Left ventricle myocardium inferior (tissue), 1 donor: ENCODE measurements at regions not wholly inside any gene's neighbourhood (a gene's known extent, or its start where the extent isn't known, plus 50 kb on each side); places are given as distances from the start of the nearest gene placed in this dataset.

ENCODE experiments used
- DNase-seq: peaks from one replicate; pipeline ENCODE4 v3.0.0-alpha.2; 2020
- H3K27ac ChIP-seq: fragments of 200-600 bp; replicated peaks from 2 replicates; pipeline ENCODE4 v1.8.0; 2021
- H3K27me3 ChIP-seq: fragments of 200-600 bp; 2 replicates; pipeline ENCODE4 v1.8.0; 2021; ENCODE audit warnings: low read depth
- H3K36me3 ChIP-seq: fragments of 200-600 bp; 2 replicates; pipeline ENCODE4 v1.8.0; 2021
- H3K4me1 ChIP-seq: fragments of 200-600 bp; 2 replicates; pipeline ENCODE4 v1.8.0; 2021
- H3K4me3 ChIP-seq: fragments of 200-600 bp; 2 replicates; pipeline ENCODE4 v1.8.0; 2021; ENCODE audit warnings: mild to moderate bottlenecking, moderate library complexity
- H3K9me3 ChIP-seq: fragments of 200-600 bp; replicated peaks from 2 replicates; pipeline ENCODE4 v1.8.0; 2021
- intact Hi-C: fragments of 100-400 bp; cut with micrococcal nuclease; formaldehyde crosslinking; loops from one replicate; pipeline ENCODE4 v1.11.0; 2022
- TF ChIP-seq, protein P1 (sequence below): fragments of 200-600 bp; IDR thresholded peaks from 2 replicates; pipeline ENCODE4 v1.8.0; 2021; ENCODE audit warnings: antibody characterized with exemption, mild to moderate bottlenecking, borderline replicate concordance
- donor health status: DM: no; HTN: yes; CAD: no; lungs with severe emphysema.

DNA sequence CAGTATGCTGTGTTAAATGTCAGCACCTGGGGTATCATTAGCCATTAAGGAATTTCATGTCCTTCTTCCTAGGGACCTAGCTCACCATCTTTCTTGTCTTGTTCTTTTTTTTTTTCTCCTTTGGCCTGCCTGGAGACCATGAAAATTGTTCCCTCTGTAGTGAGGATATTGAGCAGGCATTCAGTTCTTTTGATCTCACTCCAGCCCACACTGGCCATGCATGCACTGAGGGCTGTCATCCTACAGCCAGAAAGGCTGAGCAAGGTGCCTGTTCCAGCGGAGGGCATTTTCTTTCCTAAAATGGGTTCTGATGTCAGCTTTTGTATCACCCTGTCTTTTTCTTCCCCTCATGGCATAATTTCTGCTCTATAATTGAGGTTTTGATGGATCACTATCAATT lies 275.9 kb upstream of the HAND2 start:
- intact Hi-C loops = no loop called here
- no peak for DNase-seq
- H3K9me3 ChIP-seq = no peaks in the 10 kb centered on the region
- H3K4me3 ChIP-seq = no peak overlapping the region
- H3K27ac ChIP-seq = no peak overlapping the region
- no peaks in the 10 kb centered on the region for H3K36me3 ChIP-seq
- no peaks in the 10 kb centered on the region for H3K4me1 ChIP-seq
- TF ChIP-seq, protein P1, sequence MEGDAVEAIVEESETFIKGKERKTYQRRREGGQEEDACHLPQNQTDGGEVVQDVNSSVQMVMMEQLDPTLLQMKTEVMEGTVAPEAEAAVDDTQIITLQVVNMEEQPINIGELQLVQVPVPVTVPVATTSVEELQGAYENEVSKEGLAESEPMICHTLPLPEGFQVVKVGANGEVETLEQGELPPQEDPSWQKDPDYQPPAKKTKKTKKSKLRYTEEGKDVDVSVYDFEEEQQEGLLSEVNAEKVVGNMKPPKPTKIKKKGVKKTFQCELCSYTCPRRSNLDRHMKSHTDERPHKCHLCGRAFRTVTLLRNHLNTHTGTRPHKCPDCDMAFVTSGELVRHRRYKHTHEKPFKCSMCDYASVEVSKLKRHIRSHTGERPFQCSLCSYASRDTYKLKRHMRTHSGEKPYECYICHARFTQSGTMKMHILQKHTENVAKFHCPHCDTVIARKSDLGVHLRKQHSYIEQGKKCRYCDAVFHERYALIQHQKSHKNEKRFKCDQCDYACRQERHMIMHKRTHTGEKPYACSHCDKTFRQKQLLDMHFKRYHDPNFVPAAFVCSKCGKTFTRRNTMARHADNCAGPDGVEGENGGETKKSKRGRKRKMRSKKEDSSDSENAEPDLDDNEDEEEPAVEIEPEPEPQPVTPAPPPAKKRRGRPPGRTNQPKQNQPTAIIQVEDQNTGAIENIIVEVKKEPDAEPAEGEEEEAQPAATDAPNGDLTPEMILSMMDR = no peak
- H3K27me3 ChIP-seq = no peaks in the 10 kb centered on the region

DNA sequence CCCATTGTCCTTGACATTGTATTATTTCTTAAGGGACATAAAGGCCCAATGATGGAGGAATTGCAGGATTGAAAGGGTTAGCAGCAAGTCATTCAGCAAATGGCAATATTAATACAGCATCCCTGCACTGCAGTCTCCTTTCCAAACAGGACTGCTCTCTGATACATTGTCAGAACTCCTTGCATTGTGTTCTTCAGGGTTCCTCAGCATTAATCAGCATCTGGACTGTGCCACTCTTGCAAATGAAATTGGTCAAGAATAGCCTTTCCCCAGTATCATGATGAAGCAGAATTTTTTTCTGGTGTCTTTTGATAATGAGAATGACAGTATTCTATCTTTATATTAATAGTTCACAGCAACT lies 272.6 kb upstream of the HAND2 start:
- Histone ChIP-seq H3K4me3 (no peak overlapping the region), H3K27me3 (no peaks in the 10 kb centered on the region), H3K27ac (no peak overlapping the region), H3K9me3 (no peaks in the 10 kb centered on the region), H3K4me1 (no peaks in the 10 kb centered on the region), H3K36me3 (no peaks in the 10 kb centered on the region)
- TF ChIP-seq, protein P1 = no peak
- DNase-seq = no peak
- intact Hi-C loops = no loop called here

DNA sequence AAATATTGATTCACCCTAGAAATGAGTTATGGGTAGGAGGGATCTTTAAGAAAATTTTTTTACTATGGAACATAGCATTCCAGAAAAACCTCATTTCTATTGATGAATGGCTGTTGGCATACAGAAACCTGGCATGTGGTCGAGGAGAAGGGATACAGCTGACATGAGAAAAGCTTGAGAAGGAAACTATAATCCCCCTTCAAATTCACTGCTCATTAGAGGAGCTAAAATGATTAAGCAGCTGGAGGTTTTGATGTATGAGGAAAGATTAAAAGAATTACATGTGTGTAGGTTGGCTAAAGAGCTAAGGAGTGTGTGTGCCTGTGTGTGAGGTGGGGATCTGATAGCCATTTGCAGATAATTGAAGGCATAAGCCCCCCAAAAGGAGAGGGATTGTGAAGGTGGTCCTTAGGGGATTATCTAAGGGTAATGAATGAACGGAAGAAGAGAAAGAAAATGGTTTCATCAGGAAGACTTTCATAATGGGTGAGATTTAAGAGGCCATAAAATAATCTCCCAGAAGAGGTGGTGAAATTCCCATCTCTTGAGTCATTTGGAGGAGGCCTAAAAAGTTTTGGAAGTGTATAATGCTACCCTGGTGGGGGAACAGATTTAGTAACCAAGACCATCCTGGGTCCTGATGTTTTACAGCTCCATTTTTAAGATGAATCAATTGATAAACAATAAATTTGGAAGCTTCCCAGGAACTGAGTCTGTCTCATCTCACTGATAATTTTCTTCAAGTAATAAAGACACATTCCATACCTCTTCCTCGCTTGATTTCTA lies 272.0 kb upstream of the HAND2 start:
- TF ChIP-seq, protein P1 = no peak
- Histone ChIP-seq H3K27me3 (no peaks in the 10 kb centered on the region), H3K27ac (no peak overlapping the region), H3K4me3 (no peak overlapping the region), H3K4me1 (no peaks in the 10 kb centered on the region), H3K36me3 (no peaks in the 10 kb centered on the region), H3K9me3 (no peaks in the 10 kb centered on the region)
- DNase-seq = no peak
- intact Hi-C loops = no loop called here

DNA sequence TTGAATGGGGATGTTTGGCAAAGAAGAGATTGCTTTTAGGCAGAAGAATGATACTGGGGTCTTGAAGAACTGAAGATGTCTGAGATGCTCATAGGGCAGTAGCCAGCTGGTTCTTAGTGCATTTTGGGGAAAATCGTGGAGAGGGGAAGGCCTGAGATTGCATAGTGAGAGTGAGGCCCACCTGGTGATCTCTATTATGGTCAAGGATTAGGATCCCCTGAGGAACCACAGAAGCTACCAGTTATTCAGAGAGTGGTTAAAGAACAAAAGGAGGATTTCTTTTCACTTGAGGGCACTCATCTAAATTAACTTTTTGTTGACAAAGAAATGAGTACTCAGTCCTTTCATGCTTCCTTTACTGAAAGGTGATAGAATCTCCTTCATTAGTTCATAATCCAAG lies 271.3 kb upstream of the HAND2 start:
- H3K27ac ChIP-seq = no peak overlapping the region
- H3K36me3 ChIP-seq = no peaks in the 10 kb centered on the region
- H3K4me3 ChIP-seq = no peak overlapping the region
- H3K27me3 ChIP-seq = no peaks in the 10 kb centered on the region
- TF ChIP-seq, protein P1 = no peak
- no peak for DNase-seq
- no peaks in the 10 kb centered on the region for H3K4me1 ChIP-seq
- intact Hi-C loops = no loop called here
- H3K9me3 ChIP-seq = no peaks in the 10 kb centered on the region

DNA sequence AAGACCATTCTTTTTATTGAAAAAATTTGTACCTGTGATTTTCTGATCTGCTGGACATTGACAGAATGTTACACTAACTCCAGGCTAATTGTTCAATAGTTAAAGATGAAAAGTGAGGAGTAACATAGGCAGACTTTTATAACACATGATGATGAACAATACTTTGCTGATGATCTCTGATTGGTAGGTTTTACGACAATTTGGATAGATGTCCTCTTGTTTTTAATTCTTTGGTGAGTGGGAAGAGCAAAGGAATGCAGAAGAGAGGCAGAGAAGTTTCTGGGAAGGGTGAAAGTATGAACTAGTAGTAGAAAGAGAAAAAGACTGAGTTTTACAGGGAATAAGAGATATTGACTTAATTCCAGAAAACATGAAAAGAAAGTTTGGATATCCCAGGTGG lies 267.3 kb upstream of the HAND2 start:
- Histone ChIP-seq H3K9me3 (no peaks in the 10 kb centered on the region), H3K27me3 (no peaks in the 10 kb centered on the region), H3K36me3 (no peaks in the 10 kb centered on the region), H3K4me1 (no peaks in the 10 kb centered on the region), H3K27ac (no peak overlapping the region), H3K4me3 (no peak overlapping the region)
- TF ChIP-seq, protein P1 = no peak
- no peak for DNase-seq
- intact Hi-C loops = no loop called here
